RKO (cell line): ENCODE measurements at regions not wholly inside any gene's neighbourhood (a gene's known extent, or its start where the extent isn't known, plus 50 kb on each side); places are given as distances from the start of the nearest gene placed in this dataset.
A peak's percentile ranks its signal among the peaks of the same experiment; 100 is the strongest.
"Not testable (repeated sequence)": the region's sequence is repeated elsewhere in the genome, so short reads cannot be mapped to it uniquely, and the experiment has no call there.

Source experiments
- DNase-seq: peaks from one replicate; pipeline ENCODE4 v3.0.0-alpha.2; 2016; ENCODE audit warnings: low spot score

DNA sequence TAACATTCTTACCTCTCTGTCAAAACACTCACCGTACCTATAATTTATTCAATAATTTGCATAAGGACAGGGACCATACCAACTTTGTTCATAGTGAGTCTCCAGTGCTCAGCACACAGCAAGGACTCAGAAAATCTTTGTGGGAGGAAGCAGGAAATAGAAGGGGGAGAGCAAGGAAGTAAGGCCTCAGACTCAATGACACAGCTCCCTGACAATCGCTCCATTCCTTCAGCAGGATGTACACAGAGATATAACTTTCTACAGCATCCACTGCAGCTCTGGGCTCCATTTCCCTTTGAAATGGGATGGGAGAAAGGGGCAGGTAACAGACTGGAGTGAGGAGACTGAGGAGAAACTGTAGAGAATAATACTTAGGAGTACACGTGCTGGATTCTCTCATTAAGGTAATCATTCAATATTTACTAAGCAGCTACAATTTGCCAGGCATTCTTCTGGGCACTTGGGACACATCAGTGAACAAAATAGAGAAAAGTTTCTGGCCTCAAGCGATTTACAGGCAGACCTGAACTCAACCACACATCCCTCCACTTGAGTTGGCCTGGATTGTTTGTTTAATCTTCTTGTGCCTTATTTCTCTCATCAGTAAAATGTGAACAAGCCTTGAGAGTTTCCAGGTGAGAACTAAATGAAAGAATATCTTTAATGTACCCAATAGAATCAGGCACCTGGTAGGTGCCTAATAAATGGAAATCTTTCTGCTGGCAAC is 330.3 kb upstream of the THBS1 start:
- no peak for DNase-seq

DNA sequence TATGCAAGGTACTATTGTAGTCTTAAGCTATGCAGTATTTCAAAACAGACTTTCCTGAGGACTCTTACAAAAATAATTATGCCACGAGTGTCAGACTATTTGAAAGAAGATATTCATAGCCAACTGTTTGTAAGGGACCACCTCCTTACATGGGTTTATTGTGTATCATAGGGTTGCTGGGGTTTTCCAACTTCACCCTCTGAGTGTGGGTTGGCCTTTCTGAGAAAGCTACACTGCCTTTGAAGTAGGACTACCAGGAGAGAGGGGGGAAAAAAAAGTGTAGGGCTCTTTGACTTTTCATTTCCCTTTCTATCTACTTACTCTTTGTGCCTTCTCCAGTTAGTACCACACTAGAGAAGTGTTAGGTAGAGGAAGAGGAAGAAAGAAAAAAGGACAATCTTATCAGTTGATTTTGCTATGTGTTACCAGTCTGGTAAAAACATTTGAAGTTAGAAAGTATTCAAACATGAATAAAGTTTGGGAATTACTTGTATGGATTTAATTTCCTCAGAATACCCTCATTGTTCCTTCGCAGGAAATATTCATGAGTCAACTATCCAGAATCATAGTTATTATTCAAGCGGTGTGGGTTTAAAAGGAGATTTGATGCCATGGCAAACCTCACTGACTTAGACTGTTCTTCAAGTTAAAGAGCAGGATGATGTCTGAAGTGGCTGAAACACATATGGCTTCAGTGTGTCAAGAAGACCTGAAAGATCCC is 329.3 kb upstream of the THBS1 start:
- DNase-seq: no peak

DNA sequence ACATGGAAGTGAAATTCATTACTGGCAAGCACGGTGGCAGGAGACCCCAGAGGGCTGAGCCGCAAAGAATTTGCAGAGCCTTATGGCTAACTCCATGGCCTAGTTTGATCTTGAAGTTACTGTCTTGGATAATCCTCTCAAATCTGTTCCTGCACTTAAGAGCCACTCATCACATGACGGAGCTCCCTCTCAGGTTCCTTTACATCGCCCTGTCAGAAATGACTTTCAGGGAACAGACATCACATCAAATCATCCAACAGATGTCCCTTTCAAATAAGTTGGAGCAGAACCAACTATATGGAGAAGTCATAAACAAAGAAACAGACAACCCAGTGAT is 328.8 kb upstream of the THBS1 start:
- DNase-seq: no peak

DNA sequence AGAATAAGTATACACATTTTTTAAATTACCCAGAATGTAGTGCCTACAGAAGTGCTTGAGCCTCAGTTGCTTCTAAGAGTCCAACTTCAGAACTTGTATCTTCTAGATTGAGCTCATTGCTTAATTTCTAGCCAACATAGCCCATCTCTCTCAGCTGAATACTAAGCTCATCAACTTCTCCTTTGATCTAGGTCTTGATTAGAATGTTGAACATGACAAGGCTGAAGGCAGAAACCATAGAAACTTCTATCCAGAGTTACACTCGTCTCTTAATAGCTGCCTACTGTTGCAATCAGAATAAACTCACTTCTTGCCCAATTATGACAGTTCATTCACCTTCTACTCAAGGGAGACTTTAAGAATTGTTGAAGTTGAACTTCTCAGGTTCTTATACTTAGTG is 327.3 kb upstream of the THBS1 start:
- no peak for DNase-seq

DNA sequence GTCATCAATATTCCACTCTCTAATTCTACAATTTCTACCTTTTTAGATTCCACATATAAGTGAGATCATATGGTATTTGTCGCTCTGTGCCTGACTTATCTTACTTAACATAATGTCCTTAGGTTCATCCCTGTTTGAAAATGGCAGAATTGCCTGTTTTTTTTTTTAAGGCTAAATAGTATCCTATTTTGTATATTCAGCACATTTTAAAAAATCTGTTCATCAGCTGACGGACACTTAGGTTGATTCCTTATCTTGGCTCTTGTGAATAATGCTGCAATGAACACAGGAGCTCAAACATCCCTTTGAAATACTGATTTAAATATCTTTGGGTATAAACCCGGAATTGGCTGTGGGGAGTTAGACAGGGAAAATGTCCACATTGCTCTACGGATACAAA is 326.7 kb upstream of the THBS1 start:
- no peak for DNase-seq

DNA sequence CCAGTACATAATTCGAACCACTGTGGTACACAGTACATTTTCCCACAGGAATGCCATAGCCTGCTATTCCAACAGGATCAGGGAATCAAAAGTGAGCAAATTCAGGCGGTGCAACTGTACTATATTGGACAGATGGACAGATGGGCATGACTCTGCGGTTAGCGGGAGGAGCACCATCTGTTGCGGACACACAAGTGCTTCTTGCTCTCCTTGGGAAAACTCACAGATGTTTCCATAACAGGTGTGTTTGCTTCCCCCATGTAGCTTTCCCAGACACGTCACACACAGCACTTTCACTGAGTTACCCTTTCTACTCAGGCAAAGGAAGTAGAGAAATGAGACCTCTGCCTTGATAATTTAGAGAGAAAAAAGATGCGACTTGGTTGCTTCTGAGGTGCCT is 325.1 kb upstream of the THBS1 start:
- DNase-seq: no peak

DNA sequence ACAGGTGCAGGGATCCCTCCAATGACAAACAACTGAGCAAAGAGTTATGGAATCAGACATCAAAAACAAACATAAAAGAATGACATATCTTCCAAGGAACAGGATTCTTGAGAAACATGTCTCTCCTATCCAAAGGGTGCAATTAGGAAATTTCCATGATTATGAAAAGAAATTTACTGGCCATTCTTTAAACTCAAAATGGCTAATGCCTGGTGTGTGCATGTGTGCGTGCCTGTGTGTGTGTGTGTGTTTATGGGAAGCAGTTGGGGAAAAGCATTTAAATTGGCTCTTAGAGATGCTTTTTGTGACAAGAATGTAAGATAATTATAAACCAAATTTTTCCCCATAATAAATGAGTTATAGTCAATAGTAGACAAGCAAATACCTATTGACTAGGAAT is 320.5 kb upstream of the THBS1 start:
- DNase-seq: no peak

DNA sequence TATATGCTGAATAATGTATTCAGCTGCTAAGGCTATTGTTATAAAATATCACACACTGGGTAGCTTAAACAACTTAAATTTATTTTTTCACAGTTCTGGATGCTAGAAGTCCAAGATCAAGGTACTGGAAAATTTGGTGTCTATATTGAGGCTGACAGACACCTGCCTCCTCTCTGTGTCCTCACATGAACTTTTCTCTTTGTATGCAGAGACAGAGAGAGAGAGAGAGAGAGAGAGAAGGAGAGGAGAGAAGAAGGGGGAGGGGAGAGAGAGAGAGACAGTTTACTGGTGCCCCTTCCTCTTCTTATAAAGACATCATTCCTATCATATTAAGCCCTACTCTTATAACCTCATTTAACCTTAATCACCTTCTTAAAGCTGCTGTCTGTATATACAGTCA is 320.1 kb upstream of the THBS1 start:
- no peak for DNase-seq

DNA sequence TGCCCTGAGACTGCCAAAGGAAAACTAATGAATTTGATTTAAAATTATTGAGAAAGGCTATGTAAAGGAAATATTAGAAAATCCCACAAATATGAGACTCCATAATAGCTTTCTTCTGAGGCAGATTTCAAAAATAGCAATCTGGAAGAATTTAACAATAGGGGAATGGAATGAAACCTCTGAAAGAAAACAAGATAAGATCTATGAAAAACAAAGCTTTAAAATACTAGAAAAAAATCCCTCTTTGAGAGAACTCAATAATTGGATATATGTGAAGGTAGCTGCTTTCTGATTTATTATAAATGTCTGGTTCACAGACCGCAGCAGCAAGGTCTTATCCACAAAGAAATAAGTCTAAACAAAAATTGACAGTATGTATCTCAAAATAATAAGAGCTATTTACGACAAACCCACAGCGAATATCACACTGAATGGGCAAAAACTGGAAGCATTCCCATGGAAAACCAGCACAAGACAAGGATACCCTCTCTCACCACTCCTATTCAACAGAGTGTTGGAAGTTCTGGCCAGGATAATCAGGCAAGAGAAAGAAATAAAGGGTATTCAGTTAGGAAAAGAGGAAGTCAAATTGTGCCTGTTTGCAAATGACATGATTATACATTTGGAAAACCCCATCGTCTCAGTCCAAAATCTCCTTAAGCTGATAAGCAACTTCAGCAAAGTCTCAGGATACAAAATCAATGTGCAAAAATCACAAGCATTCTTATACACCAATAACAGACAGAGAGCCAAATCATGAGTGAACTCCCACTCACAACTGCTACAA is 319.3 kb upstream of the THBS1 start:
- DNase-seq: not testable (repeated sequence)

DNA sequence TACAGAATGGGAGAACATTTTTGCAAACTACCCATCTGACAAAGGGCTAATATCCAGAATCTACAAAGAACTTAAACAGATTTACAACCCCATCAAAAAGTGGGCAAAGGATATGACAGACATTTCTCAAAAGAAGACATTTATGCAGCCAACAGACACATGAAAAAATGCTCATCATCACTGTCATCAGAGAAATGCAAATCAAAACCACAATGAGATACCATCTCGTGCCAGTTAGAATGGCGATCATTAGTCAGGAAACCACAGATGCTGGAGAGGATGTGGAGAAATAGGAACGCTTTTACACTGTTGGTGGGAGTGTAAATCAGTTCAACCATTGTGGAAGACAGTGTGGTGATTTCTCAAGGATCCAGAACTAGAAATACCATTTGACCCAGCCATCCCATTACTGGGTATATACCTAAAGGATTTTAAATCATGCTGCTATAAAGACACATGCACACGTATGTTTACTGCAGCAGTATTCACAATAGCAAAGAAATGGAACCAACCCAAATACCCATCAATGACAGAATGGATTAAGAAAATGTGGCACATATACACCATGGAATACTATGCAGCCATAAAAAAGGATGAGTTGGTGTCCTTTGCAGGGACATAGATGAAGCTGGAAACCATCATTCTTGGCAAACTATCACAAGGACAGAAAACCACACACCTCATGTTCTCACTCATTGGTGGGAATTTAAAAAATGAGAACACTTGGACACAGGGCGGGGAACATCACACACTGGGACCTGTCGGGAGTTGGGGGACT is 317.7 kb upstream of the THBS1 start:
- not testable (repeated sequence) for DNase-seq

DNA sequence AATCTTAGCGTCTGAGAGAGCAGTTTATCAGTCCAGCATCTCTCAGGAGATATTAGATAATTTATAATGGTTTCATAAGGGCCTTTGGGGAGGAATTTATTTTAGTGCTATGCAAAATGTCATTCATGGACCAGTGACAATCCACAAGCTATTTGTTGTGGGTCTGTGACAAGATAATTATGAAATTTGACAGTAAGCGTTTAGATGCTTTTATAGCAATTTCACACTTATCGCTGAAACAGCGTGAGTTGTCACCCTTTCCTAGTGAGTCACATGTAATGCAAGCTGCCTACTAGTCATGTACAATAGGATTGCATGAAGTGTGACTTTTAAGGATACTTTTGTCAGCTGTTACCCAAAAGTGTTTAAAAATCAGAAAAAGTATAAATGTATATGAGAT is 315.6 kb upstream of the THBS1 start:
- peak; percentile 31 for DNase-seq

DNA sequence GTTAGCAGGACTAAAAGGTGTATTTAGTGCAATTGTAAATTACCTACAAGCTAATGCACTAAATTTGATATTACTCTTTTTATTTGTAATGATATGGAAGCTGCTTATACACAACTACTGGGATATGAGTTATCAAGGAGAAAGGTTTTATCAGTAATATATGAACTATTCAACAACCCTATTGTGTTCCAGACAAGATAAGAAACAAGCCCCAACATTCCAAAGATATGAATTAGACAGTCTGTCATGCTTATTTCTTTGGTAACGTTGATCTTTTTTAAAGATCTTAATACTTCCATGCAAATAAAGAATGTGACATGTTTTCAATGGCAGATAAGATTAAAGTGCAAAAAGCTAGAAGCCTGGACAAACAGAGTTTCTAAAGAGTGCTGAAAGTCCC is 314.0 kb upstream of the THBS1 start:
- DNase-seq: no peak

DNA sequence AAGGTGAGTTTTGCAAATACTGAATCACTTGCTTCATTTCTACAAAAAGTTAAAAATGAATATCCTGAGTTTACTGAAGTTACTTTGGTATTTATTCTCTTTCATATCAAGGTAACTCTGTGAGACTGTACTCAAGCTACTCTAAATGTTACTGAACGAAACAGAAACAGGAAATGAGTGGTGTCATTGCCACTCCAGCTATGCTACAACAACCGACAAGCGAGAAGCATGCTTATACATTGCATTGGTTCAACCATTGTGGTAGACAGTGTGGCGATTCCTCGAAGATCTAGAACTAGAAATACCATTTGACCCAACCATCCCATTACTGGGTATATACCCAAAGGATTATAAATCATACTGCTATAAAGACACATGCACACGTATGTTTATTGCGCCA is 313.2 kb upstream of the THBS1 start:
- no peak for DNase-seq

DNA sequence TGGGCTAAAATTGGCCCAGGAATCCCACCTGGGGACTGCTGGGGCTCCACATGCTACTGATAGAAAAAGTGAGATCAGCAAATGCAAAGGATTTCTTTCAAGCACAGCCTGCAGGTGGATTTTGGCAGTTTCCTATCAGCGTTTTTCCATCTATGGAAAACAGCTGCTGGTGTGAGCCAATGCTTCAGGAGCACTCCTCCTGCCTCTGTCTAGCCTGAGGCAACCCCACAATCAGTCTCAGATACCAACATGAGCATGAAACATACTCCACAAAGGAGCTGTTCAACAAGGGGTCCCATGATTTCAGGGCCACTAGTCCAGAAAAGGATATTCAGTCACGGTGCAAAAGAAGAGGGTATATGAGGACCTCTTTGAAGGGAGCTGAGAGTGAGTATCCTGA is 311.5 kb upstream of the THBS1 start:
- no peak for DNase-seq

DNA sequence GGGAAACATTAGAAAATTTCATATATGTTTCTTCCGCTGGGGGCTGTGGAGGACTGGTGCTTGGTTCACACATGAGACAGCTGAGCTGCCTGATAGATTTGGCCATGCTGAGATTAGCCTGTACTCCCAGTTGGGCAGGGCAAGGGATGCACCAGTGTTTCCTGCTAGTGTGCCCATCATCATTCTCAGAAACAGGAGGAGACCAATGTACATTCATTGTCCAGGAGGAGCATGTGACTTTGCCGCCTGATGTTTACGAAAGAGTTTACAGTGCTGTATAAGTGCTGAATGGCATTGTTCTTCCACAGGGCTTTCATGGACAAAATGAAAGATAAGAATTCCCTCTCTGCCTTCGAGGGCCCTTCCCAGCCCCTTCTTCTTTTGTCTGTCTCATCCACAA is 311.1 kb upstream of the THBS1 start:
- no peak for DNase-seq

DNA sequence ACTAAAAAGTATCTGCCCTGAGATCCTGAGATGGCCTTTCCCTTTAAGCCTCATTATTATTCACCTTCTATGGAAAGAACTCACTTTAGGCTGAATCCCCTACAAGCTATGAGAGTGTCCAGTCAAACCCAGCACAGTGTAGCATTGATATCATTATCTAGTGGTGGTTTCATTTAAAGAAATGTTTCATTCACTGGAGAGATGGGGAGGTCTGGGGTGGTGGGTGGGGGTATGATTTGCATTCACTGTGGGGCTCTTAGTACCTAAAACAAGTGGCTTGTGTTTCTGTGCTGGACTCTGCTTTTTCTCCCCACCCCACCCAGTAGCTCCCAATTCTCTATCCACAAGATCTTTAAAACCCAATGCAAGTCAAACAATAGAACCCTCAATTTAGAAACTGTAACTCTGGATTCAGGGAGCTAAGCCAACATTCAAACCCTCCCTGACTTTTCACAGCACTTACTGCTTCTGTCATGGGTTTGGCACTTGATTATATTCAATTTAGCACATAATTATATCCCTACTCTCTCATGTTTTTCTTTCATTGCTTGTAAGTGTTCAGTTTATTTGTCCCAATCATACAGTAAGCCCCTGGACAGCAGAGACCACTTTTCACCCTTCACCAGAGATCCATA is 310.5 kb upstream of the THBS1 start:
- DNase-seq: no peak

DNA sequence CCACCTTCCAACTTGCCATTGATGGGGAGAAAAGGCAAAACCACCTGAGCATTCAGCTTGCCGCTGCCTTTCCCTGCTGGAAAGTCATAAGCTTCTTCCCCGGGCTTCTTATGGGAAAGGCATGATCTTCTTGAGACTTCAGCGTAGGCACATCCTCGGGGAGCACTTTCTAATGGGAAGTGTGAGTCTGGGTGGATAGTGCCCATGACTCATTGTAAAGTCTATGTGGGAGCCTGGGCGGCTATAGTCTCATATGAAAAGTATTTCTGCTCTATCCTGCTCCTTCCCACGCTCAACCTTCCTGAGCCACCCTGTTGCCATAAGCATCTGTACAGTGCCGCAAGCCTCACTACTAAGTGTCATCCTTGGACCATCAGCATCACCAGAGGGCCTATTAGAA is 309.9 kb upstream of the THBS1 start:
- peak; percentile 52 for DNase-seq

DNA sequence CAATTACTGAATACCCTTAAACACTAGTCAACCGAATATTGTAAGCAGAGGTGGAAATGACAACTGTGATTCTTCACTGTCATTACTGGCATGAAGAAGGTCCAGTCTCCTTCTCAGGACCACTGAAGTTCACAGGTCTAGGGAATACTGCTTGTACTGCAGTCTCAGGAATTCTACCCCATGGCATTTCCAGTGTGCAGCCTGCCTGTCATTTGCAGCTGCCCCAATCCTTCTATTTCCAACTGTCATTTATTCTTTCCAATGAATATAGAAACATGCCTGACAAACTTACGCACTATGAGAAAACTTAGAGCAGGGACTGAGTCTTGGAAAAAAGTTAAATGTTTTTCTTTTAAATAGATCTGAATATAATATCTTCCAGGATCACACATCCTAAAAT is 308.0 kb upstream of the THBS1 start:
- no peak for DNase-seq

DNA sequence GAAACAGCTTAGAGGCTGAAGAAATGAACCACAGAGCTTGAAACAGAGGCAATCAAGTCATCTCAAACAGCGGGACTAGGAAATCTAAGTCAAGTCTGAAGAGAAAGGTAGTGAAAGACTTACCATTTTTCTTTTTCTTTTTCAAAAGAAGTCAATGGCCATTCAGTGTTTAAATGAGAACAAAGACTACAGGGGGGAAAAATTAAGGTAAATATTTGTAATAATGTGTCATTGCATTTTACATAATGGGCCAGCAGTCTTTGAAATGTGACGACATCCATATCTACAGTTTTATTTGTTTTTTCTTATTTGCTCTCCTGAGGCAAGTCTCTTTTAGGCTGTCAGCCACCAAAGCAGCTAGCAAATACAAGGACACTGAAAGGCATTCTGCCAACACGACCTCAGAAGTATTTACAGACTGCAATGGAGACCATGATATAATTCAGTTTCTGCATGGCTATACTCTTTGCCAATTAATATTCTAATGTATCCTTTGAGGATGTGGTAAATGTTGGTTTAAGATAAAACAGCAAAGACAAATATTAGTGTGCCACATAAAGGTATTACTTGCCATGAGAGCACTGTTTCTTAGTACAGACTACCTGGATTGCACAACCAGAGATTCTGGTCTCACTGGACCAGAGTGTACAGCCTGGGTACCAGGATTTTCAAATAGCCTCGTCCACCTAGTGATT is 307.0 kb upstream of the THBS1 start:
- DNase-seq: no peak

DNA sequence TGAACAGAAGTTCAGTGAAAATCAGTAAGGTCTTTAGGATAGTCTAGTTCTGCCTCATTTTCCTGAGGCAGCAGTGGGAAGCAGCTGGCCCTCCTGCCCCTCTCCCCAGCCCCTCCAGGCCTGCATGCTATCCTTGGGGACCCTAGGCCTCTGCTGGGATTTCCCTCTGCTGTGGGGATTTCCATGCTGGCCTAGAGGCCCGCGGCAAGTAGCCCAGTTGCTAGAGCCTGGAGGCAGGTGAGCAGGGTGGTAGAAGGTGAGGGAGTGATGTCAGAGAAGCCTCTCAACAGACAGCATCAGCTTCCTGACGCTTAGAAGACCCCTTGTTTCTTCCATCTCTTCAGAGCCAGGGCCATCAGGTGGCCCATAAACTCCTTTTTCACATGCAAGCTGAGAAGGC is 305.8 kb upstream of the THBS1 start:
- no peak for DNase-seq

DNA sequence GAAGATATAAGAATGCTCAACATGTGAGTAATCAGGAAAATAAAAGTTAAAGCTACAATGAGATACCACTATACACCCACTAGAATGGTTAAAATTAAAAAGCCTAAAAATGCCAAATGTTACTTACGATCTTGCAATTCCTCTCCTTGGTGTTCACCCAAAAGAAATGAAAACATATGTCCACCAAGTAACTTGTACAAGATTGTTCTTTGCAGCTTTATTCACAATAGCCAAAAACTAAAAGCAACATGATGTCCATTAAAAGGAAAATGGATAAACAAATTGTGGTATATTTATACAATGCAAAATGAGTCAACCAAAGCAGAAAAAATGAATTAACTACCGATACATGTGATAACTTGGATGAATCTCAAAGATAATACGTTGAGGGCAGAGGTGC is 301.6 kb upstream of the THBS1 start:
- DNase-seq: no peak
